ENCODE measurements at regions not wholly inside any gene's neighbourhood (a gene's known extent, or its start where the extent isn't known, plus 50 kb on each side); places are given as distances from the start of the nearest gene placed in this dataset.

DNA sequence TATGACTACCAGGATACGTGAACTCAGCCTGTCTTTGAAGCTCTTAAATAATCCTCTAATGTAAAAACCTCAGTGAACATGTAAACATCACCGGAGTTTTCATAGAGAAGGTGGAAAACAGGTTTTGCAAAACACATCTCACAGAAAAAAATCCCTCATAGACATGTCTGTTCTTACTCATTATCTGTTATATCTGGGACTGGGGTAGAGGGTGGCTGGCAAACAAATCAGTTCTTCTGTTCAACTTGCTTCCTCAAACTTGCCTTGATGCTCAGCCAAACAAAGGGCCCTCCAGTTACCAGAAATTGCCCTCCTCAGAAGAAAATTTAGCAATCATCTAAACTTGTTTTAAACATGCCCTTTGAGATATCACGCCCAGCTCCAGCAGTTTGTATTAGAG lies 66.1 kb upstream of the CXADR start:
- Mint-ChIP-seq H3K27me3 (ENCODE audit: low read depth) (no peaks in the 10 kb centered on the region), H3K36me3 (ENCODE audit: low read depth) (no peaks in the 10 kb centered on the region), H3K27ac (ENCODE audit: unreplicated experiment) (no peak overlapping the region), H3K9me3 (ENCODE audit: low read depth) (no peaks in the 10 kb centered on the region), H3K4me3 (ENCODE audit: unreplicated experiment) (no peak overlapping the region), H3K4me1 (ENCODE audit: low read depth) (peaks cover 7% of the 10 kb centered on the region)
- DNase-seq (ENCODE audit: low spot score): no peak
- TF ChIP-seq, protein P1, sequence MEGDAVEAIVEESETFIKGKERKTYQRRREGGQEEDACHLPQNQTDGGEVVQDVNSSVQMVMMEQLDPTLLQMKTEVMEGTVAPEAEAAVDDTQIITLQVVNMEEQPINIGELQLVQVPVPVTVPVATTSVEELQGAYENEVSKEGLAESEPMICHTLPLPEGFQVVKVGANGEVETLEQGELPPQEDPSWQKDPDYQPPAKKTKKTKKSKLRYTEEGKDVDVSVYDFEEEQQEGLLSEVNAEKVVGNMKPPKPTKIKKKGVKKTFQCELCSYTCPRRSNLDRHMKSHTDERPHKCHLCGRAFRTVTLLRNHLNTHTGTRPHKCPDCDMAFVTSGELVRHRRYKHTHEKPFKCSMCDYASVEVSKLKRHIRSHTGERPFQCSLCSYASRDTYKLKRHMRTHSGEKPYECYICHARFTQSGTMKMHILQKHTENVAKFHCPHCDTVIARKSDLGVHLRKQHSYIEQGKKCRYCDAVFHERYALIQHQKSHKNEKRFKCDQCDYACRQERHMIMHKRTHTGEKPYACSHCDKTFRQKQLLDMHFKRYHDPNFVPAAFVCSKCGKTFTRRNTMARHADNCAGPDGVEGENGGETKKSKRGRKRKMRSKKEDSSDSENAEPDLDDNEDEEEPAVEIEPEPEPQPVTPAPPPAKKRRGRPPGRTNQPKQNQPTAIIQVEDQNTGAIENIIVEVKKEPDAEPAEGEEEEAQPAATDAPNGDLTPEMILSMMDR (IDR thresholded peaks at IDR 0.05): no peak

DNA sequence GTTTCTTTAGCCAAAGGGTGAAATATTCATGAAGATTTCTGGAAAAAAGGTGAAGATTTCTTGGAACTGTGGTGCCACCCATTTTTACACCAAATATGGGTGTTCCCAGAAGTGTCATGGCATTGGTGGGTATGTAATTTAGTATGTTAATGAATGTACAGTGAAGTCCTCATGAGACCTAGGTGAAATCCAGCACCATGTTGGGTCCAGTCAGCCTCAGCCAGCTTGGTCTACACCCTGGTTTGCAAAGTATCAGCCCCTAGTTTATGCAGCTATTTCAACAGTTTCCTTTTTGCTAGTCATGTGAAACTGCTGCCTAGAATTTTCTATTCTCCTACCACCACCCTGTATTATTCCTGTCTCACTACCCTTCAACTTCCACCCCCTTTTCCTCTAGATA lies 63.1 kb upstream of the CXADR start:
- TF ChIP-seq, protein P1 (IDR thresholded peaks at IDR 0.05): no peak
- Mint-ChIP-seq H3K27me3 (ENCODE audit: low read depth) (no peaks in the 10 kb centered on the region), H3K4me1 (ENCODE audit: low read depth) (peaks cover 10% of the 10 kb centered on the region), H3K36me3 (ENCODE audit: low read depth) (no peaks in the 10 kb centered on the region), H3K27ac (ENCODE audit: unreplicated experiment) (no peak overlapping the region), H3K4me3 (ENCODE audit: unreplicated experiment) (no peak overlapping the region), H3K9me3 (ENCODE audit: low read depth) (no peaks in the 10 kb centered on the region)
- DNase-seq (ENCODE audit: low spot score): no peak

DNA sequence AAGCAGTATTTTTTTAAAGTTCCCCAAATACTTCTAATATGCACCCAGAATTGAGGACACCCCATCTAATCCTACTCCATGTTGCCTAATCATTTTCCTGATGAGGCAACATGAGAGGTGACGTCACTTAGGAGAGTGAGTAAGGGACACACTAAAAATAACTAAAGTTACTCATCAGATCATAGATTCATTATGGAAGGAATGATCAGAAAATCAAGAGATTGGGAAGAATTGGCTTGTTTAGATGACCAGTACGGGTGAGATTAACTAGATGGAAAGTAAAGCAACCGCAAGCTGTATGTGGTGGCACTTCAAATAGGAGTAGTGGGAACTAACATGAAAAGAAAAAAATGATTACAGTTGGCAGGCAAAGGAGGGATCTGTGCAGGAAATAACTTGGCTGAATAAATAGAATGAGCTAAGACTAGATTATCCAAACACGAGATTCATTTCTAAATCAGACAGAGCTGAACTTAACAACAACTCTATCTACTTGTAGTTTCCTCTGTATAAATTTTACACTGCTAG lies 61.4 kb upstream of the CXADR start:
- no peaks in the 10 kb centered on the region for H3K36me3 Mint-ChIP-seq (ENCODE audit: low read depth)
- H3K27me3 Mint-ChIP-seq (ENCODE audit: low read depth): no peaks in the 10 kb centered on the region
- H3K9me3 Mint-ChIP-seq (ENCODE audit: low read depth): no peaks in the 10 kb centered on the region
- peaks cover 10% of the 10 kb centered on the region for H3K4me1 Mint-ChIP-seq (ENCODE audit: low read depth)
- DNase-seq (ENCODE audit: low spot score): no peak
- TF ChIP-seq, protein P1 (IDR thresholded peaks at IDR 0.05): no peak
- no peak overlapping the region for H3K4me3 Mint-ChIP-seq (ENCODE audit: unreplicated experiment)
- peak overlapping the region; percentile 13 for H3K27ac Mint-ChIP-seq (ENCODE audit: unreplicated experiment)

DNA sequence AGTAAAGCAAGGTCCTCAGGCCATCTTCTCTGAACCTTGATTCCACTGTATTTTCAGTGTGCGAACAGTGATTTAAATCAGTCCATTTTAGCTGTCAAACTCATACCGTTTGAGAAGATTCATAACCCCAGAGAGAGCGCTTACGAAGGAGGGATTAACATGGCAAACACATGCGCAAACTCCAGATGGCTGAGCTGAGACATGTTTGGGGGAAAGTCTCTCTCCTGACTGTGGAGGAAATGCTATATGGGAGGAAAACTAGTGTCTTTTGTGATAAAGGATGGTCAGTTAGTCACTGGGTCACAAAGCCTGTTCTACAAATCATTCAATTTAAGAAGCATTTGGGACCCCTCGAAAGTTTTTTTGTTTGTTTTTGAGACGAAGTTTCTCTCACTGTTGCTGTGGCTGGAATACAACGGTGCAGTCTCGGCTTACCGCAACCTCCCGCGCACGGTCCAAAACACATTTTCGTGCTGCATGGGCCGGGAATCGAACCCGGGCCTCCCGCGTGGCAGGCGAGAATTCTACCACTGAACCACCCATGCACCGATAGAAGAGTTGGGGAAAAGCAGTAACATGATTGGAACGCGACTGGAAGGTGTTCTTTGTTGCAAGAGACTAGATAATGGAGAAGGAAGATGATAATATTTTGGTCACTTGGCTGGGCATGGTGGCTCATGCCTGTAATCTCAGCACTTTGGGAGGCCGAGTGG lies 58.4 kb upstream of the CXADR start:
- H3K27ac Mint-ChIP-seq (ENCODE audit: unreplicated experiment): peak overlapping the region; percentile 3

DNA sequence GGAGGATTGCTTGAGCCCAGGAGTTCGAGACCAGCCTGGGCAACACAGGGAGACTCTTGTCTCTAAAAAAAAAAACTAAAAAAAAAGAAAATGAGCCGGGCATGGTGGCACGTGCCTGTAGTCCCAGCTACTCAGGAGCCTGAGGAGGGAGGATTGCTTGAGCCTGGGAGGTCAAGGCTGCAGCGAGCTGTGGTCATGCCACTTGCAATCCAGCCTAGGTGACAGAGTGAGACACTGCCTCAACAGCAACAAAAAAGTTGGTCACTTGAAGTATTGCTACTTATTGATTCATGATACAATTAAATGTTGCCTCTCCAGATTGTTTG lies 57.9 kb upstream of the CXADR start:
- TF ChIP-seq, protein P1 (IDR thresholded peaks at IDR 0.05): no peak
- Mint-ChIP-seq H3K27me3 (ENCODE audit: low read depth) (peaks cover 4% of the 10 kb centered on the region), H3K36me3 (ENCODE audit: low read depth) (no peaks in the 10 kb centered on the region), H3K27ac (ENCODE audit: unreplicated experiment) (no peak overlapping the region), H3K4me1 (ENCODE audit: low read depth) (peaks cover 10% of the 10 kb centered on the region), H3K9me3 (ENCODE audit: low read depth) (no peaks in the 10 kb centered on the region), H3K4me3 (ENCODE audit: unreplicated experiment) (peak overlapping the region; percentile 28)
- no peak for DNase-seq (ENCODE audit: low spot score)

More for the DNA sequence above, 58.4 kb upstream of the CXADR start:
- Mint-ChIP-seq H3K4me1 (ENCODE audit: low read depth) (peaks cover 10% of the 10 kb centered on the region), H3K27me3 (ENCODE audit: low read depth) (peaks cover 3% of the 10 kb centered on the region), H3K36me3 (ENCODE audit: low read depth) (no peaks in the 10 kb centered on the region), H3K9me3 (ENCODE audit: low read depth) (no peaks in the 10 kb centered on the region), H3K4me3 (ENCODE audit: unreplicated experiment) (peak overlapping the region; percentile 28)
- TF ChIP-seq, protein P1 (IDR thresholded peaks at IDR 0.05): no peak
- DNase-seq (ENCODE audit: low spot score): no peak

Data from chondrocyte (in vitro differentiated cells).